K562 (cell line): ENCODE measurements at regions not wholly inside any gene's neighbourhood (a gene's known extent, or its start where the extent isn't known, plus 50 kb on each side); places are given as distances from the start of the nearest gene placed in this dataset.

ENCODE experiments used
- ATAC-seq: fragments of 200-7000 bp; cut with Tn5 transposase; 3 replicates; pipeline ENCODE4 v1.9.1; 2020; ENCODE audit warnings: moderate library complexity
- BruUV-seq: library from RNA; stranded (reverse); fragments of 400-500 nt; replicated peaks from 2 replicates; lab custom pipeline; 2021; lab: Mats Ljungman, UMichigan
- CTCF ChIA-PET: fragments of 300-600 bp; formaldehyde crosslinking; extraction: SDS; loops from one replicate; lab custom pipeline; 2021; ENCODE audit warnings: low intra/inter-chr PET ratio; lab: Yijun Ruan, JAX
- POLR2A ChIA-PET: fragments of 300-600, 350-650 bp; sonication (Branson Sonifier 250); formaldehyde crosslinking; extraction: SDS; loops from one replicate; lab custom pipeline; 2021; ENCODE audit warnings: antibody characterized with exemption, inconsistent platforms; lab: Yijun Ruan, JAX
- DNase-seq, 4 experiments: peaks; one replicate each; pipeline versions ENCODE4 v3.0.0 to v3.0.0-alpha.2; 2011 to 2018; ENCODE audit warnings: low spot score in 3 of 4, mixed read lengths in 3 of 4; ENCODE audit errors: extremely low read depth in 1 of 4
- FAIRE-seq: peaks from 2 replicates; lab custom pipeline; 2011; peaks lifted over from hg19 to GRCh38; lab: Jason Lieb, UNC
- H2AFZ ChIP-seq: 2 replicates; pipeline ENCODE4 v1.6.0; 2011; ENCODE audit warnings: low read depth, low read length, control low read depth, inconsistent platforms
- H3K27ac ChIP-seq: fragments of 200-600 bp; 3 replicates; pipeline ENCODE4 v1.8.0; 2011; ENCODE audit warnings: low read depth, mild to moderate bottlenecking, control low read depth, inconsistent platforms, low read length, moderate library complexity, mixed read lengths; ENCODE audit errors: extremely low read depth
- H3K27me3 ChIP-seq, 2 experiments: fragments of 300-600 bp in 1 of 2; 2 replicates in 1 of 2; 3 replicates in 1 of 2; pipeline versions ENCODE4 v1.6.0 to v1.8.0; 2011; ENCODE audit warnings: inconsistent platforms in 2 of 2, low read length in 2 of 2, mild to moderate bottlenecking in 1 of 2, mixed read lengths in 1 of 2, moderate library complexity in 1 of 2; ENCODE audit not compliant: control insufficient read depth in 2 of 2, insufficient read depth in 2 of 2
- H3K36me3 ChIP-seq: fragments of 300-600 bp; 3 replicates; pipeline ENCODE4 v1.8.0; 2011; ENCODE audit warnings: mild to moderate bottlenecking, low read length, inconsistent platforms; ENCODE audit not compliant: control insufficient read depth, insufficient read depth
- H3K4me1 ChIP-seq, 2 experiments: fragments of 200-600 bp in 1 of 2; replicated peaks in 1 of 2; 2 replicates in 1 of 2; 3 replicates in 1 of 2; pipeline versions ENCODE4 v1.5.1 to v1.8.0; 2011; ENCODE audit warnings: inconsistent platforms in 2 of 2, low read length in 2 of 2, mild to moderate bottlenecking in 1 of 2, mixed read lengths in 1 of 2, moderate library complexity in 1 of 2; ENCODE audit not compliant: control insufficient read depth in 2 of 2, insufficient read depth in 2 of 2
- H3K4me2 ChIP-seq: 2 replicates; pipeline ENCODE4 v1.6.1; 2011; ENCODE audit warnings: low read length, control low read depth, inconsistent platforms, mixed read lengths; ENCODE audit not compliant: insufficient read depth
- H3K4me3 ChIP-seq: fragments of 200-600 bp; sonication (generic), shearing (Covaris generic); 2 replicates; pipeline ENCODE4 v1.5.1; 2016; ENCODE audit warnings: control low read depth, inconsistent platforms
- H3K79me2 ChIP-seq: fragments of 200-600 bp; 3 replicates; pipeline ENCODE4 v1.8.0; 2011; ENCODE audit warnings: low read length, inconsistent platforms; ENCODE audit not compliant: control insufficient read depth, insufficient read depth
- H3K9ac ChIP-seq, 2 experiments: 2 replicates each; pipeline versions ENCODE4 v1.6.0 to v1.6.1; 2011; ENCODE audit warnings: low read depth in 2 of 2, low read length in 2 of 2, control low read depth in 1 of 2, inconsistent platforms in 1 of 2, mild to moderate bottlenecking in 1 of 2, mixed read lengths in 1 of 2; ENCODE audit not compliant: insufficient read depth in 1 of 2
- H3K9me1 ChIP-seq: one replicate; pipeline ENCODE4 v1.6.0; 2011; ENCODE audit warnings: inconsistent platforms, mild to moderate bottlenecking, low read length, moderate library complexity; ENCODE audit not compliant: control insufficient read depth, insufficient read depth
- H3K9me3 ChIP-seq: replicated peaks from 2 replicates; pipeline ENCODE4 v1.5.1; 2011; ENCODE audit warnings: low read depth, low read length, inconsistent platforms; ENCODE audit not compliant: control insufficient read depth, insufficient read depth
- H4K20me1 ChIP-seq: replicated peaks from 2 replicates; pipeline ENCODE4 v1.6.1; 2011; ENCODE audit warnings: low read length, inconsistent platforms, mixed read lengths; ENCODE audit not compliant: control insufficient read depth, insufficient read depth
- BCL6 ChIP-seq: fragments of 250-450 bp; sonication (Bioruptor Pico); IDR thresholded peaks from 2 replicates; pipeline ENCODE4 v1.4.0; 2020
- CBX5 ChIP-seq: IDR thresholded peaks from 2 replicates; pipeline ENCODE4 v1.6.1; 2014; ENCODE audit warnings: low read depth, borderline replicate concordance
- HMGN3 ChIP-seq: IDR thresholded peaks from 2 replicates; pipeline ENCODE4 v1.6.1; 2011; ENCODE audit warnings: borderline replicate concordance, low read depth, mild to moderate bottlenecking, mixed read lengths, low read length; ENCODE audit not compliant: insufficient read length; ENCODE audit errors: extremely low read depth
- JUN ChIP-seq, 2 experiments: sonication (generic) in 1 of 2; formaldehyde crosslinking in 1 of 2; IDR thresholded peaks; 2 replicates each; pipeline versions ENCODE4 v1.6.1 to v1.8.0; 2012 to 2022; ENCODE audit warnings: borderline replicate concordance in 2 of 2, mild to moderate bottlenecking in 2 of 2, improper control_type of control experiment in 1 of 2, low read depth in 1 of 2, low read length in 1 of 2, missing genetic modification reagents in 1 of 2
- KHSRP ChIP-seq: fragments of 450-650 bp; IDR thresholded peaks from 2 replicates; pipeline ENCODE4 v1.6.1; 2017
- NELFE ChIP-seq: IDR thresholded peaks from 2 replicates; pipeline ENCODE4 v1.6.1; 2011; ENCODE audit warnings: mild to moderate bottlenecking; ENCODE audit not compliant: insufficient read depth, insufficient read length
- POLR2AphosphoS5 ChIP-seq: IDR thresholded peaks from 2 replicates; pipeline ENCODE4 v1.6.1; 2011; ENCODE audit warnings: mild to moderate bottlenecking, low read depth, low read length, moderate library complexity; ENCODE audit not compliant: control insufficient read depth, insufficient read depth
- RAD21 ChIP-seq, 2 experiments: fragments of 250-450 bp in 1 of 2; fragments of 450-650 bp in 1 of 2; sonication (Bioruptor Pico) in 1 of 2; formaldehyde crosslinking in 1 of 2; IDR thresholded peaks in 1 of 2; conservative IDR thresholded peaks in 1 of 2; 2 replicates each; pipeline versions ENCODE4 v1.4.0 to v1.8.0; 2020 to 2022; ENCODE audit warnings: mild to moderate bottlenecking in 2 of 2, moderate library complexity in 1 of 2
- SMARCE1 ChIP-seq: fragments of 450-650 bp; IDR thresholded peaks from 2 replicates; pipeline ENCODE4 v1.7.1; 2016; ENCODE audit warnings: mild to moderate bottlenecking
- SMC3 ChIP-seq: conservative IDR thresholded peaks from 2 replicates; pipeline ENCODE4 v1.6.1; 2011; ENCODE audit warnings: low read depth, low read length, improper control_type of control experiment; ENCODE audit not compliant: insufficient read depth
- VEZF1 ChIP-seq: fragments of 200-800 bp; sonication (Bioruptor generic); IDR thresholded peaks from 2 replicates; pipeline ENCODE4 v1.6.1; 2017; ENCODE audit warnings: missing genetic modification characterization, missing compliant biosample characterization
- WGBS: fragments of 100-300 bp; shearing (Covaris generic); methylation state at CpG from one replicate; pipeline ENCODE4 v1.1.6; 2016; ENCODE audit warnings: low coverage, mixed read lengths; ENCODE audit not compliant: insufficient coverage; ENCODE audit errors: missing lambda C conversion rate; 5-methylcytosine and 5-hydroxymethylcytosine counted together
- in situ Hi-C: fragments of 300-500 bp; cut with MboI; formaldehyde crosslinking; loops from 4 replicates; pipeline ENCODE4 v1.15.0; 2018; ENCODE audit warnings: inconsistent platforms, mixed read lengths
- intact Hi-C: fragments of 100-400 bp; cut with micrococcal nuclease; formaldehyde crosslinking; loops from 2 replicates; pipeline ENCODE4 v1.14.2; 2022
- TF ChIP-seq, protein P1 (sequence below): sonication (generic); formaldehyde crosslinking; IDR thresholded peaks from 2 replicates; pipeline ENCODE4 v1.8.0; 2022; ENCODE audit warnings: mild to moderate bottlenecking, missing genetic modification reagents
- TF ChIP-seq, protein P2 (sequence below): fragments of 450-650 bp; IDR thresholded peaks from 2 replicates; pipeline ENCODE4 v1.6.1; 2017; ENCODE audit warnings: mild to moderate bottlenecking, moderate library complexity

DNA sequence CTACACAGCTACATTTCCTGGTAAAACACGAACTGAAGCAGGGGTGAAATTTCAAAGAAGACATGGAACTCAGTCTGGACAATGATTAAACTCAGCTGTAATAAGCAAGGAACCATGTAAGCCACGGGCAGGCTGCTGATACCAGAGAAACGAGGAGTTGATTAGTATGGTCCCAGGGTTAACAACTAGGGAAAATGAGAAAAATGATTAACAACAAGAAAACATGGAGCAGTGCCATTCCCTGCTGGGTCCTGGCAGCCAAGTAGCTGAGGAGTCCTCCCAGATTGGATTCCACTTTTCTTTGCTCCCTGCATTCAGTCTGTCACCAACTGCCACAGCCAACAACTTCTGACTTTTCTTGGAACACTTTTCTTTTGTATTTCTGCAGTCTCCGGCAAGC lies 517.0 kb upstream of the KLHL29 start:
- Histone ChIP-seq H3K36me3 (no peaks in the 10 kb centered on the region), H3K9ac (no peak overlapping the region), H4K20me1 (no peaks in the 10 kb centered on the region), H3K4me1 (no peaks in the 10 kb centered on the region), H2AFZ (no peak overlapping the region), H3K4me3 (no peak overlapping the region), H3K9me3 (no peaks in the 10 kb centered on the region), H3K27me3 (no peaks in the 10 kb centered on the region), H3K79me2 (no peaks in the 10 kb centered on the region), H3K27ac (no peak overlapping the region), H3K4me2 (no peak overlapping the region), H3K9me1 (no peaks in the 10 kb centered on the region)
- TF ChIP-seq BCL6 (CRISPR knock-in tag) (no peak), KHSRP (no peak), RAD21 (CRISPR knock-in tag; conservative IDR thresholded peaks at IDR 0.05 in 1 of 2, IDR thresholded peaks at IDR 0.05 in 1 of 2) (no peak), POLR2AphosphoS5 (no peak), VEZF1 (CRISPR knock-in tag) (no peak), HMGN3 (no peak), SMARCE1 (no peak), JUN (IDR thresholded peaks at IDR 0.05; ENCODE audit: borderline replicate concordance, low read depth, low read length) (no peak), JUN (CRISPR knock-in tag; IDR thresholded peaks at IDR 0.05; ENCODE audit: borderline replicate concordance) (no peak), CBX5 (no peak), SMC3 (no peak), NELFE (no peak)
- TF ChIP-seq, protein P1, sequence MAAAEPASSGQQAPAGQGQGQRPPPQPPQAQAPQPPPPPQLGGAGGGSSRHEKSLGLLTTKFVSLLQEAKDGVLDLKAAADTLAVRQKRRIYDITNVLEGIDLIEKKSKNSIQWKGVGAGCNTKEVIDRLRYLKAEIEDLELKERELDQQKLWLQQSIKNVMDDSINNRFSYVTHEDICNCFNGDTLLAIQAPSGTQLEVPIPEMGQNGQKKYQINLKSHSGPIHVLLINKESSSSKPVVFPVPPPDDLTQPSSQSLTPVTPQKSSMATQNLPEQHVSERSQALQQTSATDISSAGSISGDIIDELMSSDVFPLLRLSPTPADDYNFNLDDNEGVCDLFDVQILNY, result no peak
- TF ChIP-seq, protein P2, sequence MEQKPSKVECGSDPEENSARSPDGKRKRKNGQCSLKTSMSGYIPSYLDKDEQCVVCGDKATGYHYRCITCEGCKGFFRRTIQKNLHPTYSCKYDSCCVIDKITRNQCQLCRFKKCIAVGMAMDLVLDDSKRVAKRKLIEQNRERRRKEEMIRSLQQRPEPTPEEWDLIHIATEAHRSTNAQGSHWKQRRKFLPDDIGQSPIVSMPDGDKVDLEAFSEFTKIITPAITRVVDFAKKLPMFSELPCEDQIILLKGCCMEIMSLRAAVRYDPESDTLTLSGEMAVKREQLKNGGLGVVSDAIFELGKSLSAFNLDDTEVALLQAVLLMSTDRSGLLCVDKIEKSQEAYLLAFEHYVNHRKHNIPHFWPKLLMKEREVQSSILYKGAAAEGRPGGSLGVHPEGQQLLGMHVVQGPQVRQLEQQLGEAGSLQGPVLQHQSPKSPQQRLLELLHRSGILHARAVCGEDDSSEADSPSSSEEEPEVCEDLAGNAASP, result no peak
- FAIRE-seq, result no peak
- CTCF ChIA-PET, result no interaction called here
- ATAC-seq, result no peak
- intact Hi-C loops, result no loop called here
- no TSS peak for BruUV-seq
- DNase-seq, result no peak
- 3% methylated on average over 4 of the region's 4 CpGs for WGBS
- POLR2A ChIA-PET, result no interaction called here
- in situ Hi-C loops, result no loop called here
